Liver (tissue), 8 donors: ENCODE measurements at regions not wholly inside any gene's neighbourhood (a gene's known extent, or its start where the extent isn't known, plus 50 kb on each side); places are given as distances from the start of the nearest gene placed in this dataset.

ENCODE experiments used
- DNase-seq: peaks from one replicate; pipeline ENCODE4 v3.0.0-alpha.2; 2017; ENCODE audit warnings: low spot score
- H3K27ac ChIP-seq, 2 donors: one replicate each; pipeline ENCODE4 v1.7.0; 2013; ENCODE audit warnings: inconsistent platforms in 2 of 2, low read length in 2 of 2, control low read depth in 1 of 2, low read depth in 1 of 2, mild to moderate bottlenecking in 1 of 2
- H3K27me3 ChIP-seq, 4 donors: one replicate each; pipeline versions ENCODE4 v1.6.1 to v1.7.0; 2013; ENCODE audit warnings: low read length in 3 of 4, inconsistent platforms in 1 of 4, mild to moderate bottlenecking in 1 of 4, moderate library complexity in 1 of 4; ENCODE audit not compliant: control insufficient read depth in 4 of 4, insufficient read depth in 4 of 4
- H3K36me3 ChIP-seq, 4 donors: one replicate each; pipeline versions ENCODE4 v1.6.1 to v1.7.0; 2013; ENCODE audit warnings: low read length in 3 of 4, mild to moderate bottlenecking in 3 of 4, low read depth in 1 of 4, moderate library complexity in 1 of 4; ENCODE audit not compliant: control insufficient read depth in 4 of 4, insufficient read depth in 3 of 4
- H3K4me1 ChIP-seq, 4 donors: one replicate each; pipeline versions ENCODE4 v1.6.1 to v1.7.0; 2013; ENCODE audit warnings: low read length in 3 of 4, mild to moderate bottlenecking in 3 of 4, moderate library complexity in 1 of 4; ENCODE audit not compliant: control insufficient read depth in 4 of 4, insufficient read depth in 4 of 4
- H3K4me3 ChIP-seq, 3 donors: one replicate each; pipeline versions ENCODE4 v1.6.1 to v1.7.0; 2013; ENCODE audit warnings: low read length in 3 of 3, control low read depth in 1 of 3, low read depth in 1 of 3, mild to moderate bottlenecking in 1 of 3
- H3K9ac ChIP-seq, 2 donors: one replicate each; pipeline ENCODE4 v1.7.0; 2013; ENCODE audit warnings: low read length in 2 of 2, mild to moderate bottlenecking in 2 of 2, moderate library complexity in 2 of 2, control low read depth in 1 of 2, low read depth in 1 of 2
- H3K9me3 ChIP-seq, 4 donors: one replicate each; pipeline versions ENCODE4 v1.6.1 to v1.7.0; 2013; ENCODE audit warnings: low read length in 3 of 4; ENCODE audit not compliant: control insufficient read depth in 4 of 4
- ATF3 ChIP-seq: IDR thresholded peaks from 2 replicates; pipeline ENCODE4 v1.6.1; 2016; ENCODE audit warnings: antibody characterized with exemption
- CTCF ChIP-seq: fragments of 150-350 bp; IDR thresholded peaks from 2 replicates; pipeline ENCODE4 v1.5.1; 2017; ENCODE audit warnings: improper control_type of control experiment, low read depth, low read length; ENCODE audit not compliant: missing input control
- EGR1 ChIP-seq, 2 donors: IDR thresholded peaks; 2 replicates each; pipeline ENCODE4 v1.6.1; 2016 to 2018; ENCODE audit warnings: antibody characterized with exemption in 2 of 2, low read depth in 2 of 2
- FOXA1 ChIP-seq: IDR thresholded peaks from 2 replicates; pipeline ENCODE4 v1.6.1; 2016; ENCODE audit warnings: antibody characterized with exemption
- FOXA2 ChIP-seq: IDR thresholded peaks from 2 replicates; pipeline ENCODE4 v1.6.1; 2016; ENCODE audit warnings: antibody characterized with exemption
- GABPA ChIP-seq, 2 donors: IDR thresholded peaks in 1 of 2; conservative IDR thresholded peaks in 1 of 2; 2 replicates each; pipeline ENCODE4 v1.6.1; 2016; ENCODE audit warnings: antibody characterized with exemption in 2 of 2, mild to moderate bottlenecking in 1 of 2, moderate library complexity in 1 of 2
- HNF4A ChIP-seq, 2 donors: conservative IDR thresholded peaks; 2 replicates each; pipeline ENCODE4 v1.6.1; 2016; ENCODE audit warnings: antibody characterized with exemption in 2 of 2, mild to moderate bottlenecking in 2 of 2
- HNF4G ChIP-seq: IDR thresholded peaks from 2 replicates; pipeline ENCODE4 v1.6.1; 2016; ENCODE audit warnings: antibody characterized with exemption
- JUND ChIP-seq, 2 donors: IDR thresholded peaks; 2 replicates each; pipeline ENCODE4 v1.6.1; 2016; ENCODE audit warnings: antibody characterized with exemption in 2 of 2
- MAX ChIP-seq: IDR thresholded peaks from 2 replicates; pipeline ENCODE4 v1.6.1; 2016; ENCODE audit warnings: antibody characterized with exemption
- NR2F2 ChIP-seq: IDR thresholded peaks from 2 replicates; pipeline ENCODE4 v1.6.1; 2016; ENCODE audit warnings: antibody characterized with exemption
- RAD21 ChIP-seq, 2 donors: IDR thresholded peaks; 2 replicates each; pipeline ENCODE4 v1.6.1; 2016; ENCODE audit warnings: antibody characterized with exemption in 2 of 2, mild to moderate bottlenecking in 2 of 2
- REST ChIP-seq: IDR thresholded peaks from 2 replicates; pipeline ENCODE4 v1.6.1; 2016; ENCODE audit warnings: antibody characterized with exemption, mild to moderate bottlenecking
- RXRA ChIP-seq, 2 donors: IDR thresholded peaks; 2 replicates each; pipeline ENCODE4 v1.6.1; 2017 to 2018; ENCODE audit warnings: antibody characterized with exemption in 2 of 2, mild to moderate bottlenecking in 1 of 2
- SP1 ChIP-seq: IDR thresholded peaks from 2 replicates; pipeline ENCODE4 v1.6.1; 2018; ENCODE audit warnings: antibody characterized with exemption, mild to moderate bottlenecking
- TAF1 ChIP-seq: conservative IDR thresholded peaks from 2 replicates; pipeline ENCODE4 v1.6.1; 2016; ENCODE audit warnings: antibody characterized with exemption, mild to moderate bottlenecking
- YY1 ChIP-seq: IDR thresholded peaks from 2 replicates; pipeline ENCODE4 v1.6.1; 2016; ENCODE audit warnings: antibody characterized with exemption, mild to moderate bottlenecking
- ZBTB33 ChIP-seq: IDR thresholded peaks from 2 replicates; pipeline ENCODE4 v1.6.1; 2016; ENCODE audit warnings: antibody characterized with exemption
- WGBS: extraction: QIAGEN DNeasy Blood & Tissue Kit; methylation state at CpG from one replicate; pipeline ENCODE4 v1.1.7; 2013; 5-methylcytosine and 5-hydroxymethylcytosine counted together
- donor health status: healthy.
- donor health status: healthy.
- donor health status: healthy.
- donor health status: healthy.
- donor health status: healthy.

GRCh38 chr2:71800851-71801250, 346.8 kb downstream of the CYP26B1 start:
- Histone ChIP-seq H3K27me3 (no peaks in the 10 kb centered on the region), H3K9me3 (no peaks in the 10 kb centered on the region), H3K9ac (no peak overlapping the region), H3K27ac (no peak overlapping the region), H3K4me3 (no peak overlapping the region), H3K4me1 (peaks cover 0 to 2% (median 0%) of the 10 kb centered on the region in 4 donors), H3K36me3 (no peaks in the 10 kb centered on the region)
- no peak for DNase-seq
- TF ChIP-seq HNF4A (conservative IDR thresholded peaks at IDR 0.05) (no peak), ATF3 (no peak), EGR1 (IDR thresholded peaks at IDR 0.05; ENCODE audit: low read depth in 2 of 2) (no peak), MAX (no peak), TAF1 (no peak), CTCF (no peak), FOXA1 (no peak), ZBTB33 (no peak), JUND (IDR thresholded peaks at IDR 0.05) (no peak), REST (no peak), RXRA (IDR thresholded peaks at IDR 0.05) (no peak), YY1 (no peak), FOXA2 (no peak), SP1 (no peak), NR2F2 (no peak), GABPA (IDR thresholded peaks at IDR 0.05 in 1 of 2, conservative IDR thresholded peaks at IDR 0.05 in 1 of 2) (no peak), RAD21 (IDR thresholded peaks at IDR 0.05) (no peak), HNF4G (no peak)
- WGBS: 91% methylated on average over 1 of the region's 1 CpG
